ENCODE measurements at regions not wholly inside any gene's neighbourhood (a gene's known extent, or its start where the extent isn't known, plus 50 kb on each side); places are given as distances from the start of the nearest gene placed in this dataset.

- Histone ChIP-seq H3K79me2 (ENCODE audit: control insufficient read depth, insufficient read depth, low read length) (no peaks in the 10 kb centered on the region), H3K4me1 (ENCODE audit: control insufficient read depth, low read depth, low read length) (peaks cover under 1% of the 10 kb centered on the region), H4K8ac (ENCODE audit: low read depth, low read length) (no peak overlapping the region), H3K79me1 (ENCODE audit: low read length) (no peaks in the 10 kb centered on the region), H3K4me3 (ENCODE audit: low read length) (no peak overlapping the region), H4K5ac (ENCODE audit: low read length) (no peak overlapping the region), H2BK15ac (replicated peaks; ENCODE audit: low read depth) (no peak overlapping the region), H3K9ac (ENCODE audit: low read length) (no peak overlapping the region), H2BK5ac (ENCODE audit: low read length) (no peak overlapping the region), H3K4me2 (ENCODE audit: low read length) (no peak overlapping the region), H2AK5ac (ENCODE audit: low read length) (no peak overlapping the region), H3K18ac (ENCODE audit: low read length) (no peak overlapping the region), H3K27ac (ENCODE audit: low read depth, low read length) (no peak overlapping the region), H3K36me3 (ENCODE audit: control insufficient read depth, insufficient read depth, low read length) (no peaks in the 10 kb centered on the region), H3K27me3 (ENCODE audit: insufficient read depth, low read length, poor library complexity) (no peaks in the 10 kb centered on the region), H2BK120ac (ENCODE audit: low read depth, low read length) (no peak overlapping the region), H3K23ac (ENCODE audit: low read length) (no peak overlapping the region), H3K56ac (ENCODE audit: low read length) (no peak overlapping the region), H3K4ac (ENCODE audit: low read depth, low read length) (no peak overlapping the region)
- DNase-seq = no peak
- no CpG with 5 or more reads among the region's 1 CpG for WGBS (ENCODE audit: extremely low coverage, insufficient coverage, low lambda C conversion rate)
Measured at GRCh38 chr3:117120014-117120413, 410.4 kb downstream of the TUSC7 start.

- no peak overlapping the region for H3K27ac ChIP-seq (ENCODE audit: low read depth, low read length)
- DNase-seq = no peak
Measured at GRCh38 chr3:117122609-117123008, 413.0 kb downstream of the TUSC7 start.

GRCh38 chr3:117126460-117126859 lies 416.9 kb downstream of the TUSC7 start:
- H2BK5ac ChIP-seq (ENCODE audit: low read length) = no peak overlapping the region
- H3K4ac ChIP-seq (ENCODE audit: low read depth, low read length) = no peak overlapping the region
- H3K36me3 ChIP-seq (ENCODE audit: control insufficient read depth, insufficient read depth, low read length) = no peaks in the 10 kb centered on the region
- no peak overlapping the region for H4K8ac ChIP-seq (ENCODE audit: low read depth, low read length)
- no peak overlapping the region for H2BK120ac ChIP-seq (ENCODE audit: low read depth, low read length)
- no peak overlapping the region for H3K56ac ChIP-seq (ENCODE audit: low read length)
- H2BK15ac ChIP-seq (replicated peaks; ENCODE audit: low read depth) = no peak overlapping the region
- H3K27ac ChIP-seq (ENCODE audit: low read depth, low read length) = no peak overlapping the region
- H3K27me3 ChIP-seq (ENCODE audit: insufficient read depth, low read length, poor library complexity) = no peaks in the 10 kb centered on the region
- WGBS (ENCODE audit: extremely low coverage, insufficient coverage, low lambda C conversion rate) = no CpG with 5 or more reads among the region's 3 CpGs
- H3K79me1 ChIP-seq (ENCODE audit: low read length) = no peaks in the 10 kb centered on the region
- H3K9ac ChIP-seq (ENCODE audit: low read length) = no peak overlapping the region
- H3K18ac ChIP-seq (ENCODE audit: low read length) = no peak overlapping the region
- H4K5ac ChIP-seq (ENCODE audit: low read length) = no peak overlapping the region
- no peak for DNase-seq
- H2AK5ac ChIP-seq (ENCODE audit: low read length) = no peak overlapping the region
- no peak overlapping the region for H3K4me2 ChIP-seq (ENCODE audit: low read length)
- H3K79me2 ChIP-seq (ENCODE audit: control insufficient read depth, insufficient read depth, low read length) = no peaks in the 10 kb centered on the region
- no peak overlapping the region for H3K4me3 ChIP-seq (ENCODE audit: low read length)
- no peaks in the 10 kb centered on the region for H3K4me1 ChIP-seq (ENCODE audit: control insufficient read depth, low read depth, low read length)
- no peak overlapping the region for H3K23ac ChIP-seq (ENCODE audit: low read length)

More at GRCh38 chr3:117122609-117123008, 413.0 kb downstream of the TUSC7 start:
- Histone ChIP-seq H3K9ac (ENCODE audit: low read length) (no peak overlapping the region), H3K4me3 (ENCODE audit: low read length) (no peak overlapping the region), H3K36me3 (ENCODE audit: control insufficient read depth, insufficient read depth, low read length) (no peaks in the 10 kb centered on the region), H2BK5ac (ENCODE audit: low read length) (no peak overlapping the region), H4K5ac (ENCODE audit: low read length) (no peak overlapping the region), H3K4me1 (ENCODE audit: control insufficient read depth, low read depth, low read length) (no peaks in the 10 kb centered on the region), H3K56ac (ENCODE audit: low read length) (no peak overlapping the region), H3K4me2 (ENCODE audit: low read length) (no peak overlapping the region), H3K23ac (ENCODE audit: low read length) (no peak overlapping the region), H3K27me3 (ENCODE audit: insufficient read depth, low read length, poor library complexity) (no peaks in the 10 kb centered on the region), H4K8ac (ENCODE audit: low read depth, low read length) (no peak overlapping the region), H2AK5ac (ENCODE audit: low read length) (no peak overlapping the region), H3K79me2 (ENCODE audit: control insufficient read depth, insufficient read depth, low read length) (no peaks in the 10 kb centered on the region), H3K4ac (ENCODE audit: low read depth, low read length) (no peak overlapping the region), H2BK15ac (replicated peaks; ENCODE audit: low read depth) (no peak overlapping the region), H3K79me1 (ENCODE audit: low read length) (no peaks in the 10 kb centered on the region), H3K18ac (ENCODE audit: low read length) (no peak overlapping the region), H2BK120ac (ENCODE audit: low read depth, low read length) (no peak overlapping the region)
- WGBS (ENCODE audit: extremely low coverage, insufficient coverage, low lambda C conversion rate) = no CpG with 5 or more reads among the region's 1 CpG

- H3K18ac ChIP-seq (ENCODE audit: low read length) = no peak overlapping the region
- no peaks in the 10 kb centered on the region for H3K27me3 ChIP-seq (ENCODE audit: insufficient read depth, low read length, poor library complexity)
- H3K36me3 ChIP-seq (ENCODE audit: control insufficient read depth, insufficient read depth, low read length) = no peaks in the 10 kb centered on the region
- H3K4ac ChIP-seq (ENCODE audit: low read depth, low read length) = no peak overlapping the region
- no peak overlapping the region for H4K5ac ChIP-seq (ENCODE audit: low read length)
- no peak overlapping the region for H3K4me3 ChIP-seq (ENCODE audit: low read length)
- WGBS (ENCODE audit: extremely low coverage, insufficient coverage, low lambda C conversion rate) = no CpG with 5 or more reads among the region's 5 CpGs
- no peaks in the 10 kb centered on the region for H3K79me2 ChIP-seq (ENCODE audit: control insufficient read depth, insufficient read depth, low read length)
- H3K27ac ChIP-seq (ENCODE audit: low read depth, low read length) = no peak overlapping the region
- no peak for DNase-seq
- no peak overlapping the region for H2BK5ac ChIP-seq (ENCODE audit: low read length)
- no peak overlapping the region for H3K4me2 ChIP-seq (ENCODE audit: low read length)
- H2BK120ac ChIP-seq (ENCODE audit: low read depth, low read length) = no peak overlapping the region
- no peaks in the 10 kb centered on the region for H3K4me1 ChIP-seq (ENCODE audit: control insufficient read depth, low read depth, low read length)
- no peak overlapping the region for H2BK15ac ChIP-seq (replicated peaks; ENCODE audit: low read depth)
- no peak overlapping the region for H3K9ac ChIP-seq (ENCODE audit: low read length)
- H3K79me1 ChIP-seq (ENCODE audit: low read length) = no peaks in the 10 kb centered on the region
- H3K23ac ChIP-seq (ENCODE audit: low read length) = no peak overlapping the region
- H2AK5ac ChIP-seq (ENCODE audit: low read length) = no peak overlapping the region
- H3K56ac ChIP-seq (ENCODE audit: low read length) = no peak overlapping the region
- H4K8ac ChIP-seq (ENCODE audit: low read depth, low read length) = no peak overlapping the region
Measured at GRCh38 chr3:117126946-117127546, 417.5 kb downstream of the TUSC7 start.

GRCh38 chr3:117128133-117128532 lies 418.6 kb downstream of the TUSC7 start:
- Histone ChIP-seq H3K56ac (ENCODE audit: low read length) (no peak overlapping the region), H2BK15ac (replicated peaks; ENCODE audit: low read depth) (no peak overlapping the region), H3K9ac (ENCODE audit: low read length) (no peak overlapping the region), H3K36me3 (ENCODE audit: control insufficient read depth, insufficient read depth, low read length) (no peaks in the 10 kb centered on the region), H2AK5ac (ENCODE audit: low read length) (no peak overlapping the region), H3K4me2 (ENCODE audit: low read length) (no peak overlapping the region), H3K18ac (ENCODE audit: low read length) (no peak overlapping the region), H3K23ac (ENCODE audit: low read length) (no peak overlapping the region), H3K79me1 (ENCODE audit: low read length) (no peaks in the 10 kb centered on the region), H3K4me1 (ENCODE audit: control insufficient read depth, low read depth, low read length) (no peaks in the 10 kb centered on the region), H3K4me3 (ENCODE audit: low read length) (no peak overlapping the region), H3K27ac (ENCODE audit: low read depth, low read length) (no peak overlapping the region), H3K27me3 (ENCODE audit: insufficient read depth, low read length, poor library complexity) (no peaks in the 10 kb centered on the region), H3K4ac (ENCODE audit: low read depth, low read length) (no peak overlapping the region), H2BK5ac (ENCODE audit: low read length) (no peak overlapping the region), H3K79me2 (ENCODE audit: control insufficient read depth, insufficient read depth, low read length) (no peaks in the 10 kb centered on the region), H2BK120ac (ENCODE audit: low read depth, low read length) (no peak overlapping the region), H4K5ac (ENCODE audit: low read length) (no peak overlapping the region), H4K8ac (ENCODE audit: low read depth, low read length) (no peak overlapping the region)
- no peak for DNase-seq
- WGBS (ENCODE audit: extremely low coverage, insufficient coverage, low lambda C conversion rate) = no CpG with 5 or more reads among the region's 2 CpGs

GRCh38 chr3:117128872-117129271 lies 419.3 kb downstream of the TUSC7 start:
- H3K4me3 ChIP-seq (ENCODE audit: low read length) = no peak overlapping the region
- H3K23ac ChIP-seq (ENCODE audit: low read length) = no peak overlapping the region
- no peaks in the 10 kb centered on the region for H3K36me3 ChIP-seq (ENCODE audit: control insufficient read depth, insufficient read depth, low read length)
- no peak overlapping the region for H2BK5ac ChIP-seq (ENCODE audit: low read length)
- no peak for DNase-seq
- no peak overlapping the region for H2BK120ac ChIP-seq (ENCODE audit: low read depth, low read length)
- H3K27me3 ChIP-seq (ENCODE audit: insufficient read depth, low read length, poor library complexity) = no peaks in the 10 kb centered on the region
- H3K27ac ChIP-seq (ENCODE audit: low read depth, low read length) = no peak overlapping the region
- H2BK15ac ChIP-seq (replicated peaks; ENCODE audit: low read depth) = no peak overlapping the region
- no peak overlapping the region for H3K56ac ChIP-seq (ENCODE audit: low read length)
- H3K4ac ChIP-seq (ENCODE audit: low read depth, low read length) = no peak overlapping the region
- no CpG with 5 or more reads among the region's 1 CpG for WGBS (ENCODE audit: extremely low coverage, insufficient coverage, low lambda C conversion rate)
- H3K79me1 ChIP-seq (ENCODE audit: low read length) = no peaks in the 10 kb centered on the region
- no peaks in the 10 kb centered on the region for H3K79me2 ChIP-seq (ENCODE audit: control insufficient read depth, insufficient read depth, low read length)
- no peak overlapping the region for H4K8ac ChIP-seq (ENCODE audit: low read depth, low read length)
- H3K9ac ChIP-seq (ENCODE audit: low read length) = no peak overlapping the region
- no peak overlapping the region for H2AK5ac ChIP-seq (ENCODE audit: low read length)
- no peak overlapping the region for H4K5ac ChIP-seq (ENCODE audit: low read length)
- H3K4me1 ChIP-seq (ENCODE audit: control insufficient read depth, low read depth, low read length) = no peaks in the 10 kb centered on the region
- H3K18ac ChIP-seq (ENCODE audit: low read length) = no peak overlapping the region
- no peak overlapping the region for H3K4me2 ChIP-seq (ENCODE audit: low read length)

Data from mesendoderm (in vitro differentiated cells).